ENCODE measurements at regions not wholly inside any gene's neighbourhood (a gene's known extent, or its start where the extent isn't known, plus 50 kb on each side); places are given as distances from the start of the nearest gene placed in this dataset.

- Histone ChIP-seq H3K27ac (ENCODE audit: low read length) (no peak overlapping the region), H3K9me3 (ENCODE audit: control insufficient read depth, insufficient read depth, low read length) (no peaks in the 10 kb centered on the region), H3K27me3 (ENCODE audit: control insufficient read depth, insufficient read depth, low read length) (no peaks in the 10 kb centered on the region), H3K4me1 (ENCODE audit: control insufficient read depth, insufficient read depth, low read length) (no peaks in the 10 kb centered on the region), H3K36me3 (ENCODE audit: control insufficient read depth, insufficient read depth, low read length) (no peaks in the 10 kb centered on the region), H3K4me3 (ENCODE audit: low read length) (no peak overlapping the region)
- no CpG with 5 or more reads among the region's 10 CpGs for WGBS (ENCODE audit: insufficient coverage, insufficient read length)
- DNase-seq (ENCODE audit: low read depth, low spot score), result no peak
These were observed 108.6 kb upstream of the IRX2 start for GRCh38 chr5:2860101-2860500.

GRCh38 chr5:2857837-2858236 is 106.4 kb upstream of the IRX2 start:
- no CpG with 5 or more reads among the region's 2 CpGs for WGBS (ENCODE audit: insufficient coverage, insufficient read length)
- H3K4me3 ChIP-seq (ENCODE audit: low read length), result no peak overlapping the region
- H3K36me3 ChIP-seq (ENCODE audit: control insufficient read depth, insufficient read depth, low read length), result no peaks in the 10 kb centered on the region
- no peaks in the 10 kb centered on the region; the same call in 1 of the 2 replicates for H3K4me1 ChIP-seq (ENCODE audit: control insufficient read depth, insufficient read depth, low read length)
- no peak for DNase-seq (ENCODE audit: low read depth, low spot score)
- no peaks in the 10 kb centered on the region for H3K9me3 ChIP-seq (ENCODE audit: control insufficient read depth, insufficient read depth, low read length)
- no peaks in the 10 kb centered on the region for H3K27me3 ChIP-seq (ENCODE audit: control insufficient read depth, insufficient read depth, low read length)
- no peak overlapping the region for H3K27ac ChIP-seq (ENCODE audit: low read length)

GRCh38 chr5:2856206-2856605 is 104.7 kb upstream of the IRX2 start:
- DNase-seq (ENCODE audit: low read depth, low spot score), result no peak
- H3K27me3 ChIP-seq (ENCODE audit: control insufficient read depth, insufficient read depth, low read length), result no peaks in the 10 kb centered on the region
- no peak overlapping the region for H3K4me3 ChIP-seq (ENCODE audit: low read length)
- H3K4me1 ChIP-seq (ENCODE audit: control insufficient read depth, insufficient read depth, low read length), result no peaks in the 10 kb centered on the region; the same call in 1 of the 2 replicates
- H3K27ac ChIP-seq (ENCODE audit: low read length), result no peak overlapping the region
- no peaks in the 10 kb centered on the region for H3K9me3 ChIP-seq (ENCODE audit: control insufficient read depth, insufficient read depth, low read length)
- no peaks in the 10 kb centered on the region for H3K36me3 ChIP-seq (ENCODE audit: control insufficient read depth, insufficient read depth, low read length)
- no CpG with 5 or more reads among the region's 13 CpGs for WGBS (ENCODE audit: insufficient coverage, insufficient read length)

- no peak overlapping the region for H3K4me3 ChIP-seq (ENCODE audit: low read length)
- WGBS (ENCODE audit: insufficient coverage, insufficient read length), result no CpG with 5 or more reads among the region's 1 CpG
- no peaks in the 10 kb centered on the region for H3K27me3 ChIP-seq (ENCODE audit: control insufficient read depth, insufficient read depth, low read length)
- H3K4me1 ChIP-seq (ENCODE audit: control insufficient read depth, insufficient read depth, low read length), result no peaks in the 10 kb centered on the region; the same call in 1 of the 2 replicates
- H3K36me3 ChIP-seq (ENCODE audit: control insufficient read depth, insufficient read depth, low read length), result no peaks in the 10 kb centered on the region
- H3K27ac ChIP-seq (ENCODE audit: low read length), result no peak overlapping the region
- no peaks in the 10 kb centered on the region for H3K9me3 ChIP-seq (ENCODE audit: control insufficient read depth, insufficient read depth, low read length)
- DNase-seq (ENCODE audit: low read depth, low spot score), result no peak
These were observed 101.0 kb upstream of the IRX2 start for GRCh38 chr5:2852446-2852845.

- Histone ChIP-seq H3K27ac (ENCODE audit: low read length) (no peak overlapping the region), H3K4me3 (ENCODE audit: low read length) (no peak overlapping the region), H3K9me3 (ENCODE audit: control insufficient read depth, insufficient read depth, low read length) (no peaks in the 10 kb centered on the region), H3K36me3 (ENCODE audit: control insufficient read depth, insufficient read depth, low read length) (no peaks in the 10 kb centered on the region), H3K27me3 (ENCODE audit: control insufficient read depth, insufficient read depth, low read length) (no peaks in the 10 kb centered on the region), H3K4me1 (ENCODE audit: control insufficient read depth, insufficient read depth, low read length) (no peaks in the 10 kb centered on the region; the same call in 1 of the 2 replicates)
- no peak for DNase-seq (ENCODE audit: low read depth, low spot score)
- WGBS (ENCODE audit: insufficient coverage, insufficient read length), result no CpG with 5 or more reads among the region's 5 CpGs
These were observed 100.4 kb upstream of the IRX2 start for GRCh38 chr5:2851895-2852294.

GRCh38 chr5:2849429-2849828 is 98.0 kb upstream of the IRX2 start:
- no peak for DNase-seq (ENCODE audit: low read depth, low spot score)
- Histone ChIP-seq H3K36me3 (ENCODE audit: control insufficient read depth, insufficient read depth, low read length) (no peaks in the 10 kb centered on the region), H3K4me1 (ENCODE audit: control insufficient read depth, insufficient read depth, low read length) (no peaks in the 10 kb centered on the region; the same call in 1 of the 2 replicates), H3K9me3 (ENCODE audit: control insufficient read depth, insufficient read depth, low read length) (no peaks in the 10 kb centered on the region), H3K4me3 (ENCODE audit: low read length) (no peak overlapping the region), H3K27me3 (ENCODE audit: control insufficient read depth, insufficient read depth, low read length) (no peaks in the 10 kb centered on the region), H3K27ac (ENCODE audit: low read length) (no peak overlapping the region)
- WGBS (ENCODE audit: insufficient coverage, insufficient read length), result no CpG with 5 or more reads among the region's 6 CpGs

GRCh38 chr5:2848619-2849018 is 97.1 kb upstream of the IRX2 start:
- H3K4me3 ChIP-seq (ENCODE audit: low read length), result no peak overlapping the region
- H3K4me1 ChIP-seq (ENCODE audit: control insufficient read depth, insufficient read depth, low read length), result no peaks in the 10 kb centered on the region; the same call in 1 of the 2 replicates

GRCh38 chr5:2847608-2848007 is 96.1 kb upstream of the IRX2 start:
- Histone ChIP-seq H3K27ac (ENCODE audit: low read length) (no peak overlapping the region), H3K4me3 (ENCODE audit: low read length) (no peak overlapping the region), H3K36me3 (ENCODE audit: control insufficient read depth, insufficient read depth, low read length) (no peaks in the 10 kb centered on the region), H3K4me1 (ENCODE audit: control insufficient read depth, insufficient read depth, low read length) (no peaks in the 10 kb centered on the region; the same call in 1 of the 2 replicates), H3K9me3 (ENCODE audit: control insufficient read depth, insufficient read depth, low read length) (no peaks in the 10 kb centered on the region), H3K27me3 (ENCODE audit: control insufficient read depth, insufficient read depth, low read length) (no peaks in the 10 kb centered on the region)
- no CpG with 5 or more reads among the region's 11 CpGs for WGBS (ENCODE audit: insufficient coverage, insufficient read length)
- no peak for DNase-seq (ENCODE audit: low read depth, low spot score)

More at GRCh38 chr5:2848619-2849018, 97.1 kb upstream of the IRX2 start:
- Histone ChIP-seq H3K27ac (ENCODE audit: low read length) (no peak overlapping the region), H3K27me3 (ENCODE audit: control insufficient read depth, insufficient read depth, low read length) (no peaks in the 10 kb centered on the region), H3K9me3 (ENCODE audit: control insufficient read depth, insufficient read depth, low read length) (no peaks in the 10 kb centered on the region), H3K36me3 (ENCODE audit: control insufficient read depth, insufficient read depth, low read length) (no peaks in the 10 kb centered on the region)
- no peak for DNase-seq (ENCODE audit: low read depth, low spot score)
- no CpG with 5 or more reads among the region's 11 CpGs for WGBS (ENCODE audit: insufficient coverage, insufficient read length)

- no peaks in the 10 kb centered on the region for H3K36me3 ChIP-seq (ENCODE audit: control insufficient read depth, insufficient read depth, low read length)
- no peak overlapping the region for H3K4me3 ChIP-seq (ENCODE audit: low read length)
- no CpG with 5 or more reads among the region's 5 CpGs for WGBS (ENCODE audit: insufficient coverage, insufficient read length)
- H3K4me1 ChIP-seq (ENCODE audit: control insufficient read depth, insufficient read depth, low read length), result no peaks in the 10 kb centered on the region
- no peaks in the 10 kb centered on the region for H3K27me3 ChIP-seq (ENCODE audit: control insufficient read depth, insufficient read depth, low read length)
- no peak for DNase-seq (ENCODE audit: low read depth, low spot score)
- no peaks in the 10 kb centered on the region for H3K9me3 ChIP-seq (ENCODE audit: control insufficient read depth, insufficient read depth, low read length)
- no peak overlapping the region for H3K27ac ChIP-seq (ENCODE audit: low read length)
These were observed 89.7 kb upstream of the IRX2 start for GRCh38 chr5:2841208-2841607.

- no peak for DNase-seq (ENCODE audit: low read depth, low spot score)
- Histone ChIP-seq H3K4me3 (ENCODE audit: low read length) (no peak overlapping the region), H3K27me3 (ENCODE audit: control insufficient read depth, insufficient read depth, low read length) (no peaks in the 10 kb centered on the region), H3K27ac (ENCODE audit: low read length) (no peak overlapping the region), H3K4me1 (ENCODE audit: control insufficient read depth, insufficient read depth, low read length) (no peaks in the 10 kb centered on the region), H3K9me3 (ENCODE audit: control insufficient read depth, insufficient read depth, low read length) (no peaks in the 10 kb centered on the region), H3K36me3 (ENCODE audit: control insufficient read depth, insufficient read depth, low read length) (no peaks in the 10 kb centered on the region)
- no CpG with 5 or more reads among the region's 10 CpGs for WGBS (ENCODE audit: insufficient coverage, insufficient read length)
These were observed 89.0 kb upstream of the IRX2 start for GRCh38 chr5:2840372-2840915.

- Histone ChIP-seq H3K27ac (ENCODE audit: low read length) (no peak overlapping the region), H3K4me1 (ENCODE audit: control insufficient read depth, insufficient read depth, low read length) (no peaks in the 10 kb centered on the region), H3K4me3 (ENCODE audit: low read length) (no peak overlapping the region), H3K36me3 (ENCODE audit: control insufficient read depth, insufficient read depth, low read length) (no peaks in the 10 kb centered on the region), H3K9me3 (ENCODE audit: control insufficient read depth, insufficient read depth, low read length) (no peaks in the 10 kb centered on the region), H3K27me3 (ENCODE audit: control insufficient read depth, insufficient read depth, low read length) (no peaks in the 10 kb centered on the region)
- DNase-seq (ENCODE audit: low read depth, low spot score), result no peak
- no CpG with 5 or more reads among the region's 5 CpGs for WGBS (ENCODE audit: insufficient coverage, insufficient read length)
These were observed 84.7 kb upstream of the IRX2 start for GRCh38 chr5:2836133-2836532.

All from iPS DF 6.9 (cell line).